Osteocyte (in vitro differentiated cells): ENCODE measurements at regions not wholly inside any gene's neighbourhood (a gene's known extent, or its start where the extent isn't known, plus 50 kb on each side); places are given as distances from the start of the nearest gene placed in this dataset.

Experiments
- DNase-seq: peaks from one replicate; pipeline ENCODE4 v3.0.0; 2021; ENCODE audit warnings: mixed read lengths; ENCODE audit not compliant: unreplicated experiment; ENCODE audit errors: extremely low spot score
- H3K27ac Mint-ChIP-seq: one replicate; pipeline ENCODE4 v1.8.0; 2021; ENCODE audit warnings: mild to moderate bottlenecking, mixed read lengths; ENCODE audit not compliant: unreplicated experiment
- H3K27me3 Mint-ChIP-seq: one replicate; pipeline ENCODE4 v1.8.0; 2021; ENCODE audit warnings: mixed read lengths; ENCODE audit not compliant: unreplicated experiment
- H3K36me3 Mint-ChIP-seq: one replicate; pipeline ENCODE4 v1.8.0; 2021; ENCODE audit warnings: mixed read lengths; ENCODE audit not compliant: unreplicated experiment
- H3K4me1 Mint-ChIP-seq: one replicate; pipeline ENCODE4 v1.8.0; 2021; ENCODE audit warnings: mixed read lengths; ENCODE audit not compliant: unreplicated experiment
- H3K4me3 Mint-ChIP-seq: one replicate; pipeline ENCODE4 v1.8.0; 2021; ENCODE audit warnings: mild to moderate bottlenecking, moderate library complexity, mixed read lengths; ENCODE audit not compliant: unreplicated experiment
- H3K9me3 Mint-ChIP-seq: one replicate; pipeline ENCODE4 v1.8.0; 2021; ENCODE audit warnings: mixed read lengths; ENCODE audit not compliant: unreplicated experiment
- TF ChIP-seq, protein P1 (sequence below): fragments of 200-600 bp; sonication (generic); IDR thresholded peaks from 2 replicates; pipeline ENCODE4 v1.5.0; 2021; ENCODE audit warnings: antibody characterized with exemption, mild to moderate bottlenecking, moderate library complexity

GRCh38 chr5:61752588-61752987, 420.5 kb downstream of the ZSWIM6 start:
- no peak overlapping the region for H3K27ac Mint-ChIP-seq
- no peaks in the 10 kb centered on the region for H3K4me1 Mint-ChIP-seq
- peaks cover 9% of the 10 kb centered on the region for H3K9me3 Mint-ChIP-seq
- H3K27me3 Mint-ChIP-seq, result peaks cover 38% of the 10 kb centered on the region
- H3K36me3 Mint-ChIP-seq, result no peaks in the 10 kb centered on the region
- TF ChIP-seq, protein P1, sequence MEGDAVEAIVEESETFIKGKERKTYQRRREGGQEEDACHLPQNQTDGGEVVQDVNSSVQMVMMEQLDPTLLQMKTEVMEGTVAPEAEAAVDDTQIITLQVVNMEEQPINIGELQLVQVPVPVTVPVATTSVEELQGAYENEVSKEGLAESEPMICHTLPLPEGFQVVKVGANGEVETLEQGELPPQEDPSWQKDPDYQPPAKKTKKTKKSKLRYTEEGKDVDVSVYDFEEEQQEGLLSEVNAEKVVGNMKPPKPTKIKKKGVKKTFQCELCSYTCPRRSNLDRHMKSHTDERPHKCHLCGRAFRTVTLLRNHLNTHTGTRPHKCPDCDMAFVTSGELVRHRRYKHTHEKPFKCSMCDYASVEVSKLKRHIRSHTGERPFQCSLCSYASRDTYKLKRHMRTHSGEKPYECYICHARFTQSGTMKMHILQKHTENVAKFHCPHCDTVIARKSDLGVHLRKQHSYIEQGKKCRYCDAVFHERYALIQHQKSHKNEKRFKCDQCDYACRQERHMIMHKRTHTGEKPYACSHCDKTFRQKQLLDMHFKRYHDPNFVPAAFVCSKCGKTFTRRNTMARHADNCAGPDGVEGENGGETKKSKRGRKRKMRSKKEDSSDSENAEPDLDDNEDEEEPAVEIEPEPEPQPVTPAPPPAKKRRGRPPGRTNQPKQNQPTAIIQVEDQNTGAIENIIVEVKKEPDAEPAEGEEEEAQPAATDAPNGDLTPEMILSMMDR, result no peak
- no peak for DNase-seq
- no peak overlapping the region for H3K4me3 Mint-ChIP-seq

DNA sequence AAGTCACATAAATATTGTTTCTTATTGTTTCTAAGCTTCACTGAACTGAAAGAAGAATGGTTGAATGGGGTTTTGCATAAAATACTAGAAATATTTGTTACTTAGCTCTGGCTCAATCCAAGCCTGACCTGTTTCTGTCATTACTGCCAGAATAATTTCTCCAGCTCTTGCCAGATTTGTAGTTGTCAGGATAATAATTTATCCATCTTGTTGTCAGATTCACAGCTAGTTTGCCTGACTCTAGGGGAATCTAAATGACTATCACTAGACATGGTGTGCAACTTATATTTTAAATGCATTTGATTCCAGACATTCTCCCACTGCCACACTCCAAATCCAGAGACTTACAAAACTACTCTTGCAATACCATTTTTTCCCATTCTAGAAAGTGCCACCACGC, 422.7 kb downstream of the ZSWIM6 start:
- no peak overlapping the region for H3K4me3 Mint-ChIP-seq
- H3K9me3 Mint-ChIP-seq, result peaks cover 8% of the 10 kb centered on the region
- H3K27ac Mint-ChIP-seq, result no peak overlapping the region
- H3K4me1 Mint-ChIP-seq, result no peaks in the 10 kb centered on the region
- H3K36me3 Mint-ChIP-seq, result no peaks in the 10 kb centered on the region
- TF ChIP-seq, protein P1, result no peak
- H3K27me3 Mint-ChIP-seq, result peaks cover 38% of the 10 kb centered on the region
- no peak for DNase-seq

- Mint-ChIP-seq H3K27ac (no peak overlapping the region), H3K9me3 (peaks cover 12% of the 10 kb centered on the region)
Measured at GRCh38 chr5:61755726-61756222, 423.7 kb downstream of the ZSWIM6 start.

DNA sequence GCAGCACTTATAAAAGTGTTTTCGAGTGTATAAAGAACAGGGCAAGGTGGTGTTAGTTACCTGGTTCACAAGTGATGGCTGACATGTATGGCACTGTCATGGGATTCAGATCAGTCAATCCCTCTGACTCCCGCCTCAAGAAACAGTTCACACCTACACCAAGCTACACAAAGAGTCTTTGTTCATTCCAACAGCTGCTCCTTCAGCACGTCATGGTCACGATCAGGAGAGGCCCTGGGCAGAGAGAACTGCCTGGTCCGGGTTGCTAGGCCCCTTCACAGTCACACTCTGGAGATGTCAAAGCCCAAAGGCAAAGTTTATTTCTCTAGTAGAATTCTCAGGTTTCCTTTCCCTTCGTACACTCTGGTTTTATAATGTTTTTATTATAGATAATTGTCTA, 426.7 kb downstream of the ZSWIM6 start:
- no peak for DNase-seq
- no peaks in the 10 kb centered on the region for H3K4me1 Mint-ChIP-seq
- peaks cover 24% of the 10 kb centered on the region for H3K27me3 Mint-ChIP-seq
- H3K27ac Mint-ChIP-seq, result no peak overlapping the region
- no peak overlapping the region for H3K4me3 Mint-ChIP-seq
- H3K9me3 Mint-ChIP-seq, result peaks cover 25% of the 10 kb centered on the region
- H3K36me3 Mint-ChIP-seq, result no peaks in the 10 kb centered on the region
- TF ChIP-seq, protein P1, result no peak

More at GRCh38 chr5:61755726-61756222, 423.7 kb downstream of the ZSWIM6 start:
- Mint-ChIP-seq H3K27me3 (peaks cover 37% of the 10 kb centered on the region), H3K4me1 (no peaks in the 10 kb centered on the region), H3K36me3 (no peaks in the 10 kb centered on the region), H3K4me3 (no peak overlapping the region)
- no peak for DNase-seq
- TF ChIP-seq, protein P1, result no peak

GRCh38 chr5:61765471-61765870, 433.4 kb downstream of the ZSWIM6 start:
- Mint-ChIP-seq H3K36me3 (no peaks in the 10 kb centered on the region), H3K9me3 (peaks cover 21% of the 10 kb centered on the region), H3K27me3 (peaks cover 34% of the 10 kb centered on the region), H3K27ac (no peak overlapping the region), H3K4me1 (no peaks in the 10 kb centered on the region), H3K4me3 (no peak overlapping the region)
- no peak for DNase-seq
- TF ChIP-seq, protein P1, result no peak
